Stimulated activated naive CD8-positive, alpha-beta T cell treated with anti-CD3 and anti-CD28 coated beads, Interleukin-15, Interleukin-2, amounts not matched to agents 100 ng/mL and 50 ng/mL, for 24 hours (primary cell): ENCODE measurements at regions not wholly inside any gene's neighbourhood (a gene's known extent, or its start where the extent isn't known, plus 50 kb on each side); places are given as distances from the start of the nearest gene placed in this dataset.

ENCODE experiments used
- H3K27ac Mint-ChIP-seq: one replicate; pipeline ENCODE4 v1.8.0; 2021; ENCODE audit warnings: mild to moderate bottlenecking, mixed read lengths
- H3K27me3 Mint-ChIP-seq: one replicate; pipeline ENCODE4 v1.8.0; 2021; ENCODE audit warnings: mixed read lengths
- H3K36me3 Mint-ChIP-seq: one replicate; pipeline ENCODE4 v1.8.0; 2021; ENCODE audit warnings: low read depth, mixed read lengths
- H3K4me1 Mint-ChIP-seq: one replicate; pipeline ENCODE4 v1.8.0; 2021; ENCODE audit warnings: low read depth, mixed read lengths
- H3K4me3 Mint-ChIP-seq: one replicate; pipeline ENCODE4 v1.8.0; 2021; ENCODE audit warnings: mild to moderate bottlenecking, mixed read lengths
- H3K9me3 Mint-ChIP-seq: one replicate; pipeline ENCODE4 v1.8.0; 2021; ENCODE audit warnings: mixed read lengths

DNA sequence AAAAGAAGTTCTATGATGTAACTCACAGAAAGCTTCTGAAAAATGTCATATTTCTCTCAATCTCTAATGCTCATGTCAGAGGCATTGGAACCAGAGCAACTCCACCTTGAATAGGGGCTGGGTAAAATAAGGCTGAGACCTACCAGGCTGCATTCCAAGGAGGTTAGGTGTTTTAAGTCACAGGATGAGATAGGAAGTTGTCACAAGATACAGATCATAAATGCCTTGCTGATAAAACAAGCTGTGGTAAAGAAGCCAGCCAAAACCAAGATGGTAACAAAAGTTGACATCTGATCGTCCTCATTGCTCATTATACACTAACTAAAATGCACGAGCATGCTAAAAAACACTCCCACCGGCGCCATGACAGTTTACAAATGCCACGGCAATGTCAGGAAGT is 411.1 kb upstream of the GRIA1 start:
- Mint-ChIP-seq H3K36me3 (no peaks in the 10 kb centered on the region), H3K4me1 (no peaks in the 10 kb centered on the region), H3K9me3 (peaks cover 5% of the 10 kb centered on the region), H3K27me3 (no peaks in the 10 kb centered on the region), H3K27ac (no peak overlapping the region), H3K4me3 (no peak overlapping the region)

DNA sequence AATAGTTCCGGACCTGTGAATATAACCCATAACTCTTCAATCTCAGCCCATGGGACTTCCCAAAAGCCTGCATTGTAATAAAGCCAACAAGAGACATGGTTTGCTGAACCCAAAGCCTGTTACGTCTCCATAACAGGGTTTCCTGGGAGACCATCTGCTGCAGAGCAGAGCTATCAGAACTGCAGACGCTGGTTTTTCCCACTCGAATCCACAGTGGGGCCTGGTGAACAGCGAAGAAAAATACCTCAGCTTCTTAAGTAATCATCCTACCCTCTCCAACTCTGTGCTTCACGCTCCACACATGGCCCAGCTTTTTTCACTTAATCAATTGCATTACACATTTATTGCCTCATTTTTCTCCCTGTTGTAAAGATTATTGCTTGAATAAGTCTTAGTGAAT is 409.5 kb upstream of the GRIA1 start:
- H3K27me3 Mint-ChIP-seq, result no peaks in the 10 kb centered on the region

DNA sequence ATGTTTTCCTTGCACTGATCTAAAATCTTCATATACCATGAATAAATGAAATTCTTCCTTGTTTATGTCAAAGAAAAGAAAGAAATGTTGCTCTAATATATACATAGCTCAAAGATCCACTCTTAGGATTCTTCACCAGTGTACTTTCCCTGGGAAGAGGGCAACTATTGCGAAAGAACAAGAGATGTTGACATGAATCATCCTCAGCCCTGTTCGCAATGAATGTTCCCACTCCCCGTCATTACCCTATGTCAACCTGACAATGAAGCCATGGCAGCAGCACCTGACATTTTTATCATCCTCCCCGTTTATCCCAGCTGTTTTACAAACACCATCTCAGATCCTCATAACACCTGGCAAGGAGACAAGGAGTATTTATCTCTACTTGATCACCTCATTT is 409.1 kb upstream of the GRIA1 start:
- Mint-ChIP-seq H3K9me3 (peaks cover 5% of the 10 kb centered on the region), H3K36me3 (no peaks in the 10 kb centered on the region), H3K27me3 (no peaks in the 10 kb centered on the region), H3K27ac (no peak overlapping the region), H3K4me1 (no peaks in the 10 kb centered on the region), H3K4me3 (no peak overlapping the region)

More for the DNA sequence above, 409.5 kb upstream of the GRIA1 start:
- Mint-ChIP-seq H3K4me3 (no peak overlapping the region), H3K36me3 (no peaks in the 10 kb centered on the region), H3K9me3 (peaks cover 5% of the 10 kb centered on the region), H3K27ac (no peak overlapping the region), H3K4me1 (no peaks in the 10 kb centered on the region)

DNA sequence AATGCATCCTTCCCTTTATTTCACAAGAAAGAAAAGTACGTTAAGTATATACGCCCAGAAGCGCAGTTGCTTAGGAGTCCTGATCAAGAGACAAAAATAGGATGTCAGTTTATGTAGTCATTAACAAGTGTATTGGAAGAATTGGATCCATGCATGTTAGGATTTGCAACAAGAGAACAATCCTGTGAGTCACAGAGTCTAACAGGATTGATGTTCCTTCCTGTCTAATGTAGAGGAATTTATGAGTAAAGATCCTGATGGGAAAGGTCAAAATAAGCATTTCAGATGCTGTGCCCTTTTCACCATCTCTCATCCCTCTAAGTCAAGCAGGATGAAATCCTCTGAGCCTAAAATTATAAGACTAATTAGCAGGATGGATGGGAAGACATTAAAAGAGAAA is 406.0 kb upstream of the GRIA1 start:
- no peaks in the 10 kb centered on the region for H3K4me1 Mint-ChIP-seq
- H3K27ac Mint-ChIP-seq, result no peak overlapping the region
- no peak overlapping the region for H3K4me3 Mint-ChIP-seq
- no peaks in the 10 kb centered on the region for H3K36me3 Mint-ChIP-seq
- no peaks in the 10 kb centered on the region for H3K27me3 Mint-ChIP-seq
- peaks cover 5% of the 10 kb centered on the region for H3K9me3 Mint-ChIP-seq

DNA sequence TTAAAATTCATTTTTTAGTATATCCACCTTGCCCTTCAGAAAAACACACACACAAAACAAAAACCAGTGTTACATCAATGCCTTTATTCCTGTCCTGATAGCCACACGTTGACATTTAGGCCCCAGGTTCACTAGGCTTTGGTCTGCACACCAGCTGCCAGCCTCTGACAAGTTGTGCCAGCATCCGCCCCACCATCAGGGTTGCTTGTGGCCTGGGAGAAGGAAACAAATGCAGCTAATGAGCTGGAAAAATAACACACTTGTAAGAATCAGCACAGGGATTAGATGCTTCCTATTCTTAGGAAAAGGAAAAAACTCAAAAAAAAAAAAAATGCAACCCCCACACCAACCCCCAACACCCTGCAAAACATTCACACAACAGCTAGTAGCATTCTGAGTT is 404.0 kb upstream of the GRIA1 start:
- no peaks in the 10 kb centered on the region for H3K36me3 Mint-ChIP-seq
- no peak overlapping the region for H3K4me3 Mint-ChIP-seq
- peaks cover 10% of the 10 kb centered on the region for H3K9me3 Mint-ChIP-seq

DNA sequence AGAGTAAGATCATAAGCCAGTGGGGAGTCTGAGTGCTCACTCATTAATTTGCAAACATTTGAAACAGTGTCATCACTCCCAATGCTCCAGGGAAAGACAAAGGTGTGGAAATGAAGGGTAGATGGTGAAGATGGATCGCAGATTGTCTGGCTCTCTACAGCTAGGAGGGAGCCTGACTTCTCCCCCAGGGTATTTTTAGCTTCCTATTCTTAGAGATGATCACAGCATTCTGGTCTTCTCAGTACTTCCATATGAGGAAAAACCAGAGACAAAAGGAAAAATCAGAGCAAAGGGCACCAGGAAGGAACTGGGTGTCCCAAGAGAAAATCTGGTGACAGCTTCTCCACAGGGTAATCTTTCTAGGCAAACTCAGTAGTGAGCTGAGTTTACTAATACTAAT is 401.9 kb upstream of the GRIA1 start:
- Mint-ChIP-seq H3K27me3 (no peaks in the 10 kb centered on the region), H3K27ac (no peak overlapping the region), H3K4me1 (no peaks in the 10 kb centered on the region), H3K9me3 (peaks cover 14% of the 10 kb centered on the region), H3K36me3 (no peaks in the 10 kb centered on the region), H3K4me3 (no peak overlapping the region)

More for the DNA sequence above, 404.0 kb upstream of the GRIA1 start:
- no peaks in the 10 kb centered on the region for H3K4me1 Mint-ChIP-seq
- H3K27ac Mint-ChIP-seq, result no peak overlapping the region
- no peaks in the 10 kb centered on the region for H3K27me3 Mint-ChIP-seq

DNA sequence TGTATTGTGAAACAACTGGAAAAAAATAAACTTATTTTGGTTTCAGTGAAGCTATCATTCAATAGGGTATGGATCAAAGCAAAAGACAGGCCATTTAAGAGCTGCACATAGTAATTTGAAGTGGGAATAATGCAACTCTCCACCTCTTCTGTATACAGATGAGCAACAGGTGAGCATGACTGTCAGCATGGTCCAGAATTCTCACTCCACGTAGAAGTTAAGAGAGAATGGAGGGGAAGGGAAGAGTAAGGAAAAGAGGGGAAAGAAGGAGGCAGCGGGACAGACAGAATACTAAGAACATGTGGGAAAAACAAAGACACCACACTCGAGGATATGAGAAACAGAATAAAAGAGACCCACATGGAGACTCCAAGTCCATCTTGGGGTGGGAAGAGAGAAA is 396.1 kb upstream of the GRIA1 start:
- H3K27ac Mint-ChIP-seq, result no peak overlapping the region
- H3K27me3 Mint-ChIP-seq, result no peaks in the 10 kb centered on the region
- no peaks in the 10 kb centered on the region for H3K36me3 Mint-ChIP-seq
- no peaks in the 10 kb centered on the region for H3K4me1 Mint-ChIP-seq
- H3K4me3 Mint-ChIP-seq, result no peak overlapping the region
- H3K9me3 Mint-ChIP-seq, result peaks cover 16% of the 10 kb centered on the region

DNA sequence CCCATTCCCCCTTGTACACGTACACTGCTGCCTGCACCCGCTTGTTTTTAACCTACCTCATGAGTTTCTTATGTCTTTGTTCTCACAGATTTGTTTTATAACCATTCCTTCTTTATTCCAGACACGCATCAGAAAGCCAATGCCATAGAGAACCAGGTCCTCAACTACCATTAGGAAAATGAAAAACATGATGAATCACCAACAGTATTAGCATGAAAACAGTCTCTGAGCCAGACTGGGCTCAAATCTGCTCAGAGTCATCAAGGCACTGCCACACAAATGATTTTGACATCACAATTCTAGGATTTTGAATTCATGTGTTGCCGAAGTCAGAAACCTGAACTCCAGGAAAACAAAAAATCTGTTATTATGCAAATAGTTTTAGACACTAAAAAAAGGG is 394.1 kb upstream of the GRIA1 start:
- Mint-ChIP-seq H3K27ac (no peak overlapping the region), H3K4me1 (no peaks in the 10 kb centered on the region), H3K4me3 (no peak overlapping the region), H3K9me3 (peaks cover 6% of the 10 kb centered on the region), H3K27me3 (no peaks in the 10 kb centered on the region), H3K36me3 (no peaks in the 10 kb centered on the region)

DNA sequence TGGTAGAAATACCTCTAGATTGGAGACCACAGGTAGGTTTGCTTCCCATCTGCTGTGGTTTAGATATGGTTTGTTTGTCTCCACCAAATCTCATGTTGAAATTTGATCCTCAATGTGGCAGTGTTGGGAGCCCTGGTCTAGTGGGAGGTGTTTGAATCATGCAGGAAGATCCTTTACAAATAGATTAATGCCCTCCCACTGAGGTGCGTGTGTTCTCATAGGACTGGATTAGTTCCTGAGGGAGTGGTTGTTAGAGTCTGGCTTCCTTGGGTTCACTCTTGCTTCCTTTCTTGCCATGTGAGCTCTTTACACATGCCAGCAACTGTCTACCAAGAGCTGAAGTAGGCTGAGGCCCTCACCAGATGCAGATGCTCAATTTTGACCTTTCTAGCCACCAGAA is 391.1 kb upstream of the GRIA1 start:
- no peak overlapping the region for H3K4me3 Mint-ChIP-seq
- no peaks in the 10 kb centered on the region for H3K9me3 Mint-ChIP-seq
- no peaks in the 10 kb centered on the region for H3K4me1 Mint-ChIP-seq
- no peaks in the 10 kb centered on the region for H3K36me3 Mint-ChIP-seq
- no peak overlapping the region for H3K27ac Mint-ChIP-seq
- H3K27me3 Mint-ChIP-seq, result no peaks in the 10 kb centered on the region

DNA sequence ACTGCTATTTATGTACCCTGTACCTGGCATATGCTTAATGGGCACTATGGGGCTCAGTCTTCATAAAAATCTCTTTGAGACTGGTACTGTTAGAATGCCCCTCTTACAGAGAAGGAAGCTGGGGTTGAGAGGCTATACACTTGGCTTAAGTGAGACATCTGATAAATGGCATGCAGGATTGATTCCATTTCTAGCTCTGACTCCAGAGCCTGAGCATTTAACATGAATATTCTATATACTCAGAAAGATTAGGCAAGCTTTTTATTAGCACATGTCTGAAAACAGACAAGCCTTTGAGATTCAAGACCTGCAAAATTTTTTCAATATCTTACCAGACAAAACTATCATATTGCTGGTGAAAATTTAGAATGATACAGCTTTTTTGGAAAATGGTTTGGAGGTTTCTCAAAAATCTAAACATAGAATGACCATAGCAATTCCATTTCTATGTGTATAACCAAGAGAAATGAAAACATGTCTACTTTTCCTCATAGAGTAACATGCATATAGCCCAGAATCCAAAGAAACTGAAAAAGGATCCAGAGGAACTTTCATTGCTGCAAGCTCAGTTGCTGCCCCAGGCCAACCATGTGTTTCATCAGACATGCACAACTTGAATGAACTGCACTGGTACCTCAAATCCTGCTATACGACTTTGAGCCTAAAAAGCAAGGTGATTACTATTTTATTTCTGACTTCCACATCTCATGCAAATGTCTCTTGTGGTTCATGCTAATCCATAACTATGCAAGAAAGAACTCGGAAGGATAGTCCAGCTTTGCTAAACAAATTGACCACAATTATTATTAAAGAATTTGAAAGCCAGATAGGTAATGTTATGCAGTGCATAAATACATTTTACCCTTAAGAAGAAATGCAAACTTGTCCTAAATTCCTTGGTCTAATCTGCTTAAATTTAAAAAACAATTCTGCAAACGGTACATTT is 389.0 kb upstream of the GRIA1 start:
- Mint-ChIP-seq H3K4me3 (no peak overlapping the region), H3K4me1 (no peaks in the 10 kb centered on the region), H3K27ac (no peak overlapping the region), H3K9me3 (no peaks in the 10 kb centered on the region), H3K36me3 (no peaks in the 10 kb centered on the region), H3K27me3 (no peaks in the 10 kb centered on the region)

DNA sequence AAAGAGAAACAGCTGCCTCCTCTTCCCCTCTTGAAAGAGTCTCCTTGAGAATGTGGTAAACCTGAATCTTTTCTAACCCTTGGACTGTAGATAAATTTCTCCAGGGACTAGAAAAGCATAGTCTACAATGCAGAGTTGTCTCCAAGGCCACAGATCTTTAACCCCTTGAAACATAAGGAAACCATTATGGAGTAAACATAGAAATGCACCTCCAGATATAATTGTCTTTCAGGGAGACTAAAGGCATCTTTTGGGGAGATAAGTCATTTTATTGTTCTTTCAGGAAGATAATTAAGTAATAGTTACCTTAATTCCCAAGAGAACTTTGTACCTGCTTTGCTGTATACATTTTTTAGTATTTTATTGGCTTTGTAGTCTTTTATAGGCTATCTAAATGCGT is 373.6 kb upstream of the GRIA1 start:
- H3K4me1 Mint-ChIP-seq, result no peaks in the 10 kb centered on the region

DNA sequence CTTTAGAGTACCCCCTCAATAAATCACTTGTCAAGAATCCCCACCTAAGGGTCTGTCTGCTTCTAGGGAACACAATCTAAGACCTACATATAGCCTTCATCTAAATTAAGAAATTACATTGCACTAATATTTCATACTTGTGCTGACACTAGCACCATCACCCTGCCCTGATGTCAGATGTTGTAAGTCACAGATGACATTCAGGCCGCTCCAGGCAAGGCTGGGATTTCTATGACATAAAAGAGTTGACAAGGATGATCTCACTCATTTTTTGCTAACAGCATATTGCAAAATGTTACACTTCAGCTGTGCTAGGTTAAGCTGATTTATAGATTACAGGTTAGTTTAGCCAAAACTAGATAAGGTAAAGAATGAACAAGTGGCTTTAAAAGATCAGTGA is 372.5 kb upstream of the GRIA1 start:
- no peaks in the 10 kb centered on the region for H3K4me1 Mint-ChIP-seq
- H3K27me3 Mint-ChIP-seq, result no peaks in the 10 kb centered on the region
- no peak overlapping the region for H3K4me3 Mint-ChIP-seq
- H3K36me3 Mint-ChIP-seq, result no peaks in the 10 kb centered on the region
- no peak overlapping the region for H3K27ac Mint-ChIP-seq
- H3K9me3 Mint-ChIP-seq, result peaks cover 8% of the 10 kb centered on the region

More for the DNA sequence above, 373.6 kb upstream of the GRIA1 start:
- H3K4me3 Mint-ChIP-seq, result no peak overlapping the region
- no peaks in the 10 kb centered on the region for H3K36me3 Mint-ChIP-seq
- no peaks in the 10 kb centered on the region for H3K27me3 Mint-ChIP-seq
- no peak overlapping the region for H3K27ac Mint-ChIP-seq
- H3K9me3 Mint-ChIP-seq, result peaks cover 8% of the 10 kb centered on the region

DNA sequence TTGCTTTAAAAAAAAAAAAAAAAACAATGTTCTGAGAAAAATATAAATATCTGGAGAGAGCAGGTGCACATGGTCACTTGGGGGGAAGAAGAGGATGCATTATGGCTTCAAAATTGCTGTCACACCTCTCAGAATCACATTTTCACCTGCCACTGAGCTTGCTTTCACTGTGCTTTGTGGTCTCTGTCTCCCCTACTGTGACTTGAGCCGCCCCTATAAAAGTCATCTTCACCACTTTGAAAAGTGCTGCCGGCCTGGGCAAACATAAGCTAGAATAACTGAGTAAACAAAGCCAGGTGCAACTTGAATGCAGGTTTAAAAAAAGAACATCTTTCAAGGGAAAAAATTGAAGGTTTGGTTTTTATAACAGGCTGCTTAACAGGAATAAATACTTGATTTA is 368.1 kb upstream of the GRIA1 start:
- H3K4me3 Mint-ChIP-seq, result no peak overlapping the region
- no peaks in the 10 kb centered on the region for H3K36me3 Mint-ChIP-seq
- H3K27ac Mint-ChIP-seq, result no peak overlapping the region
- H3K27me3 Mint-ChIP-seq, result no peaks in the 10 kb centered on the region
- peaks cover 8% of the 10 kb centered on the region for H3K9me3 Mint-ChIP-seq
- no peaks in the 10 kb centered on the region for H3K4me1 Mint-ChIP-seq

DNA sequence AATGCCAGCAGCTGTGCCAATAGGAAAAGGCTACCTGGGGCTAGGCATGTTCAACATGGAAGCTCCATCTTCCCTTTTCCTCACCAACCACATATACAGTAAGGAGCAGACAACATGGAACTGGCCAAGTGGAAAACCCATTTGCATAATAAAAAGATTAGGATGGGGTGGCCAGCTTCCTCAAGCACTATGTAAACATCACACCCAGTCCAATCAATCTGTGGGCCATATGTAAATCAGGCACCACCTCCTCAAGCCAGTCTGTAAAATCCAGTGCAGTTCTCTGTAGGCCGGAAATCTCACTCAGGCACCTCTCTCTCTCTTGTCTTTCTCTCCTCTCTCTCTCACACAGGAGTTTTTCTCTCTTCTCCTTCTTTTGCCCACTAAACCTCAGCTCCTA is 360.2 kb upstream of the GRIA1 start:
- no peaks in the 10 kb centered on the region for H3K9me3 Mint-ChIP-seq
- no peak overlapping the region for H3K27ac Mint-ChIP-seq
- H3K36me3 Mint-ChIP-seq, result no peaks in the 10 kb centered on the region
- H3K4me3 Mint-ChIP-seq, result no peak overlapping the region
- H3K4me1 Mint-ChIP-seq, result no peaks in the 10 kb centered on the region
- no peaks in the 10 kb centered on the region for H3K27me3 Mint-ChIP-seq

DNA sequence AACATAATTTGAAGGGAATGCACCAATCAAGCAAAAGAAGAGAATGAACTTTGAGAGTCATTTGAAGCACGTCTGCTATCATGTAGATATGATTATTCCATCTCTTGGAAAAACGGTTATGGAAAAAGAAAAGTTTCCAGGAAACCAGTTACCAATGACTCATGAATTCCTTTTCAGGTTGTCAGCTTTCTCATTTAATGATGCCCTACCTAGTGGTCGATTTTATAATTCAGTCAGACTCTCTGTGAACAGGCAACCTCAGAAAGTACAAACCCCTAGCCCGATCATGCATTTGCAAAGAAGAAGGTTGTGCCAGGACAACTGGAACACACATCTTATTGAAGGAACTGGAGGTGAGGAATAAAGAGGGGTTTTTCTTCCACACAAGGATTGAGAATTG is 355.1 kb upstream of the GRIA1 start:
- H3K9me3 Mint-ChIP-seq, result no peaks in the 10 kb centered on the region
- no peak overlapping the region for H3K4me3 Mint-ChIP-seq
- H3K27me3 Mint-ChIP-seq, result no peaks in the 10 kb centered on the region
- no peaks in the 10 kb centered on the region for H3K36me3 Mint-ChIP-seq
- no peak overlapping the region for H3K27ac Mint-ChIP-seq
- no peaks in the 10 kb centered on the region for H3K4me1 Mint-ChIP-seq
